ENCODE measurements at regions not wholly inside any gene's neighbourhood (a gene's known extent, or its start where the extent isn't known, plus 50 kb on each side); places are given as distances from the start of the nearest gene placed in this dataset.

DNA sequence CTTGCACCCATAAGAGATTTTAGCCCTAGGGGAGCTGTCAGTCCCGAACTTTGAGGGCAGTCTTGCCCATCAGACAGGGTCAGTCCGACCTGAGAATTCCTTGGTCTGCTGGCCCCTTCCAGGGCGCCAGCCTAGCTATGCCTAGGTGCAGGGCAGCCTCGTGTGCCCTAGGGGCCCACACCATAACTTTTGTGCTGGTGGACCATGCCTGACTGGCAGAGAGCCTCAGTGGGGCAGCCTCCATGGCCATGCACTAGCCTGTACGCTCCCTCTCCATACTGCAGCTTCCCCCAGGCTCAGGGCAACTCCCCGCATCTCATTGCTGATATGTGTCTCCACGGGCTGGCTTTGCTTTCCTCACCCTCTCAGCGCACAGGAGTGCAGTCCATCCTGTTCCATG, 835.8 kb upstream of the ALCAM start:
- TF ChIP-seq POLR2A (IDR thresholded peaks at IDR 0.05; ENCODE audit: low read depth) (no peak), POLR2AphosphoS5 (IDR thresholded peaks at IDR 0.05) (no peak)
- TF ChIP-seq, protein P1, sequence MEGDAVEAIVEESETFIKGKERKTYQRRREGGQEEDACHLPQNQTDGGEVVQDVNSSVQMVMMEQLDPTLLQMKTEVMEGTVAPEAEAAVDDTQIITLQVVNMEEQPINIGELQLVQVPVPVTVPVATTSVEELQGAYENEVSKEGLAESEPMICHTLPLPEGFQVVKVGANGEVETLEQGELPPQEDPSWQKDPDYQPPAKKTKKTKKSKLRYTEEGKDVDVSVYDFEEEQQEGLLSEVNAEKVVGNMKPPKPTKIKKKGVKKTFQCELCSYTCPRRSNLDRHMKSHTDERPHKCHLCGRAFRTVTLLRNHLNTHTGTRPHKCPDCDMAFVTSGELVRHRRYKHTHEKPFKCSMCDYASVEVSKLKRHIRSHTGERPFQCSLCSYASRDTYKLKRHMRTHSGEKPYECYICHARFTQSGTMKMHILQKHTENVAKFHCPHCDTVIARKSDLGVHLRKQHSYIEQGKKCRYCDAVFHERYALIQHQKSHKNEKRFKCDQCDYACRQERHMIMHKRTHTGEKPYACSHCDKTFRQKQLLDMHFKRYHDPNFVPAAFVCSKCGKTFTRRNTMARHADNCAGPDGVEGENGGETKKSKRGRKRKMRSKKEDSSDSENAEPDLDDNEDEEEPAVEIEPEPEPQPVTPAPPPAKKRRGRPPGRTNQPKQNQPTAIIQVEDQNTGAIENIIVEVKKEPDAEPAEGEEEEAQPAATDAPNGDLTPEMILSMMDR (IDR thresholded peaks at IDR 0.05), result no peak
